Fibroblast of skin of right biceps (primary cell): ENCODE measurements at regions not wholly inside any gene's neighbourhood (a gene's known extent, or its start where the extent isn't known, plus 50 kb on each side); places are given as distances from the start of the nearest gene placed in this dataset.

Source experiments
- DNase-seq: peaks from one replicate; pipeline ENCODE4 v3.0.0-alpha.2; 2013

- DNase-seq: no peak
Observed at GRCh38 chr4:31124008-31124585, 403.9 kb downstream of the PCDH7 start.

GRCh38 chr4:31125061-31125460 is 404.9 kb downstream of the PCDH7 start:
- no peak for DNase-seq

DNA sequence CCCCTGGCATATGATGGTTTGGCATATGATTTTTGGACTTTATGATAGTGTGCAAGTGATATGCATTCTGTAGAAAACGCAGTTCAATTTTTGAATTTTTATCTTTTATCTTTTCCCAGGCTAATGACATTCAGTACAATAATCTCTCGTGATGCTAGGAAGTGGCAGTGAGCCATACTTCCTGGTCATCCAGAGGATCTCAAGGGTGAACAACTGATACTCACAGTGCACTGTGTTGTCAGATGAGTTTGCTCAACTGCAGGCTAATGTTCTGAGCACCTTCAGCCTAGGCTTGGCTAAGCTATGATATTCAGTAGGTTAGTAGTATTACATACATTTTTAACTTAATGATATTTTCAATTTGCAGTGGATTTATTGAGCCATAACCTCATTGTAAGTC is 405.3 kb downstream of the PCDH7 start:
- no peak for DNase-seq

DNA sequence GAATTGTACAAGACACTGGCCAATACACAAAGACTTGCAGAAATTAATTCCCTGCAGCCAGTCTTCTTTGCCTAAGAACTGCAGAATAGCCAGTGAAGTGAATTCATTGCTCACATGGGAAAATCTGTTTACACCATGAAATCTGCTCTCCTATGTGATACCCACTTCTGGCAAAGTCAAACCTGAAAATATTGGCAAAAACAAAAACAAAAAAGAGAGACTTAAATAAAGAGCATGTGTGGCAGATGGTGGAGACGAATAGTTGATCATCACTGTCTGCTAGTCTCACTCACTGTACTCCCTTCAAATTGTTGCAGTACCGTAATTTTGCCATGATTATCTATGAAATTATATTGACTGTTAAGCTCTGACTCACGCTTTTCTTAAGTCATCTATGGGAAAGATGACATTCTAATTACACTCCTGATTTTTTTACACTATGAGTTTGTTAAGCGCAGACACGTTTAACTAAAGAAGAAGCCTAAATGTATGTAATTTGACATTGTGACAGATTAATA is 406.8 kb downstream of the PCDH7 start:
- DNase-seq: no peak

DNA sequence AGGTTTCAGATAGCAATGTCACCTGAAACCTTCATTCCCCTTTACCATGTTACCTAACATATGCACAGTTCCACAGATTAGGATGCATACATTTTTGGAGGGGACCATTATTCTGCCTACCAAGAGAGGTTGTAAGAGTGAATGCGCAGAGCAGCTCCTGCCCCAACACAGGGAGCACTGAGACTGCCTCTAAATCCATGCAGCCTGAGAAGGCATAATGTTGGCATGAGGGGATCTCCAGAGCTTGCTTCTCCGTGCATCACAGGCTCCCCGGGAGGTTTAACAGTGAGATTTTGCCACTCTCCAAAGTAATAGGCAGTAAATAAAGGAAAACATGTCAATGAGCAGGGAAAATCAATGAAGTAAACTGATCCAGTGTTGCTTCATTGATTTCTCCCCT is 410.8 kb downstream of the PCDH7 start:
- DNase-seq: no peak

- no peak for DNase-seq
Observed at GRCh38 chr4:31134720-31135119, 414.6 kb downstream of the PCDH7 start.

- no peak for DNase-seq
Observed at GRCh38 chr4:31139767-31140166, 419.6 kb downstream of the PCDH7 start.

DNA sequence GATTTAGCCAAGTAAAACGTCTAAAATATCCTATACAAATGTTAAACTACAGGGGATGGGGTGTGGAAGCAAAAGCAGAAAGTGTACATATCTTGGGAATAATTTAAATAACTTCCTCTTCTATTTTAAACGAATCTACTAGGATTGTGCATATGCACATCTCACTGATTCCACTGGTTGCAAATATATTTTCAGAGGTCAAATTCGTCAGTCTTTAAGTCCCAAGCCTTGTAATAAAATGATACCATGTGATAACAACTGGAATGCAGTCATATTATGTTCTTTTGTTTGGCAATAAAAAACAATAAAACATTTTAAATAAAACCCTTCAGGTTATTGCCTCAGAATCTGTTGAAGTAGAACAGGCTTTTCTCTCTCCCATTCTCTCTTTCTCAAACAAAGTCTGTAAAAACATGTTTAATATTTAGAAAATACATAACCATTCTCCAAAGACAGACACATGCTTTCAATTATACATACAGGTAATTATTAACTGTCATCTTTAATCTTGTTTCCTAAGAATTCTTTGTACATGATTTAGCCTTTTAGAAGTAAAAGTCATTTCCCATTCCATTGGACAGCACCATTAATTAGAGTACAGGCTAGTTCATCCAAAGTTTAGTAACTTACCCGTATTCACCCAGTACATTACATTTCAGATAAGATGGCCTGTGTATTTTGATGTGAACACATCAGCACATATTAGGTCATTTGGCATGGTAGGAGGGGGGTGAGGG is 421.1 kb downstream of the PCDH7 start:
- DNase-seq: no peak

- no peak for DNase-seq
Observed at GRCh38 chr4:31141832-31142142, 421.6 kb downstream of the PCDH7 start.

- no peak for DNase-seq
Observed at GRCh38 chr4:31146366-31146765, 426.2 kb downstream of the PCDH7 start.

GRCh38 chr4:31148990-31149389 is 428.8 kb downstream of the PCDH7 start:
- no peak for DNase-seq

DNA sequence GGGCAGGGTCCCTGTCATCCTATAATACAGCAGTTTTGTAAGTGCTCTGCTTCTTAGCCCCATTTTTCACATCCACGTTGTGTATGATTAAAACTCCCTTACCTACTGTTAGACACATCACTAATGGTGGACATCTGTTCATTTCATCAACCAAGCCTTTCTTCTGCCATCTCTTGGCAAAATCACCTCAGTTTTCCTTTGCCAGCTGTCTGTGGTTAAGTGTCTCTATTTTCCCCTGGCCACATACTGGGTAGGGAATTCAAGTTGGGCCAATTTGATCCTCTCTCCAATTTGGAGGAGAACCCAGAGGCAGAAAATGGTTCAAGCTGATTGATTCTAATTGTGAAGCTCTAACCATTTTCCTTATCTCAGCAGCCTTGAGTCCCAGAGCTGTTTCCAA is 436.1 kb downstream of the PCDH7 start:
- DNase-seq: no peak

- peak; percentile 1 for DNase-seq
Observed at GRCh38 chr4:31160146-31160545, 440.0 kb downstream of the PCDH7 start.

DNA sequence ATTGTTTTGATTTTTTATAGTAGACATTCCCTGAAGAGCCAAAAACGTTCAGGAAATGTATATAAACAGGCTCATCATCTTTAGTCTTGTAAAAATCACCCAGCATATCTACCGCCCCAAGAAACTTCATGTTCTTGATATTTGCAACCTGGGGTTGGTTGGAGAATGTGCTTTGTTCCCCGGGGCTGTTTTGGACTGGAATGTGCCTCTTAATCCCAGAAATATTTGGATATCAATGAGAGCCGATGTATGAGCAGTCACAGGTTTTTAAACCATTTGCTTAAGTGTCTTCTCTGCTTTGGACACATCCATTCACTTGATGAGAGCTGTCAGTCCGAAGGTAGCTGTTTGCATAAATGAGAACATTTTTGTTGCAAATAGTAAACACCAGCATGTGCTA is 449.7 kb downstream of the PCDH7 start:
- DNase-seq: no peak

DNA sequence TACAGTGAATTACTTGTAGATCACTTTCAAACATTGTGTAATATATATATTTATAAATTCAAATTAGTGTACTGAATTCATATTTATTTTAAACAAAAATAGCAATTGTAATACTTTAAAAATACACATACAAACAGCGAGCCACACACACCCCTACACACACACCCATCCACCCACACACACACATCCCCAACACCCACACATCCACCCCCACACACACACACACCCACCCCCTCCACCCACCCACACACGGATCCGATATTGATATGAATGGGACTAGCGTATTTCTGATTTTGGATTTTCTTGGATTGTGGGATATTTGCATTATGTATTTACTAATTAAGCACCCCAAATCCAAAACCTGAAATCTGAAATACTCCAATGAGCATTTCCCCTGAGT is 451.2 kb downstream of the PCDH7 start:
- DNase-seq: no peak

DNA sequence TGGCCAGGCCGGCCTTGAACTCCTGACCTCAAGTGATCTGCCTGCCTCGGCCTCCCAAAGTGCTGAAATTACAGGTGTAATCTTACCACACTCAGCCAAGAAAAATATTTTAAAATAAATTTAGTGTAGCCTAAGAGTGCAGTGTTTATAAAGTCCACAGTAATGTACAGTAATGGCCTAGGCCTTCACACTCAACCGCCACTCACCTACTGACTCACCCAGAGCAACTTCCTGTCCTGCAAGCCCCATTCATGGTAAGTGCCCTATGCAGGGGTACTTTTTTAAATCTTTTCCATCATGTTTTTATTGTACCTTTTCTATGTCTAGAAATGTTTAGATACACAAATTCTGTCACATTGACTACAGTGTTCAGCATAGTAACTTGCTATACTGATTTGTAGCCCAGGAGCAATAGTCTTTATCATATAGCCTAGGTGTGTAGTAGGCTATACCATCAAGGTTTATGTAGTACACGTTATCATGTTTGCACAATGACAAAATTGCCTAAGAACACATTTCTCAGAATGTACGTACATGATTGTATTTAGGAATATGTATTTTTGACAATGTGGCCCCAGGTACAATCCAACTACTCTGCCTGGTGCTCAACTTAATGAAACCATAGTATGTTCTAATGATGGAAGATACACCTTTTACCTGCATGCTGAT is 455.2 kb downstream of the PCDH7 start:
- no peak for DNase-seq

DNA sequence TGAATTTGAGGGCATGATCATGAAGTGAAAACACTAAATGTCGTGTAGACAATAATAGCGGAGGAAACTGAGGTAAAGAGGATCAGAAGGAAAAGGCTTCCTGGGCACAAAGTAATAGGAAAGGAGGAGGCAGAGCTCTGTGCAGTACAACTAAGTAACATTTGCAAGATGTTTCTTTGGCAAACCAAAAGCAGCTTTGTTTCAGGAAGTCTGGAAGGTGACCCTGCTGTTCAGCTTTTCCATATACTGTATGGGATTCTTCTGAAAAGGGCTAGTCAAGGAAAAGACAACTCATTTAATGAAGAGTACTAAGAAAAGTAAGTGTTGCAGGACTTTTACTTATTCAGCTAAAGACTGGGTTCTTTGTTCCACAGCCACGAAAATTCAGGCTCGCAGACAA is 463.1 kb downstream of the PCDH7 start:
- DNase-seq: no peak

DNA sequence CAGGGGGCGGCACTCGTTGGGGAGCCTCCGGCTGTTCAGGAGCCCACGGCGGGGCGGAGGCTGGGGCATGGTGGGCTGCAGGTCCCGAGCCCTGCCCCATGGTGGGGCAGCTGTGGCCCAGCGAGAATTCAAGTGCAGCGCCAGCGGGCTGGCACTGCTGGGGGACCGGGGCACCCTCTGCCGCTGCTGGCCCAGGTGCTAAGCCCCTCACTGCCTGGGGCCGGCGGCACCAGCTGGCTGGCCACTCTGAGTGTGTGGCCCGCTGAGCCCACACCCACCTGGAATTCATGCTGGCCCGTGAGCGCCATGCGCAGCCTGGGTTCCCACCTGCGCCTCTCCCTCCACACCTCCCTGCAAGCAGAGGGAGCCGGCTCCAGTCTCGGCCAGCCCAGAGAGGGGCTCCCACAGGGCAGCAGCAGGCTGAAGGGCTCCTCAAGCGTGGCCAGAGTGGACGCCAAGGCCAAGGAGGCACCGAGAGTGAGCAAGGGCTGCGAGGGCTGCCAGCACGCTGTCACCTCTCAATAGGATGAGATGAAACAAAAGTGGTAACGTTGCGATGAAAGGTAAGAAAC is 464.9 kb downstream of the PCDH7 start:
- no peak for DNase-seq

- DNase-seq: no peak
Observed at GRCh38 chr4:31187979-31188378, 467.8 kb downstream of the PCDH7 start.

- DNase-seq: no peak
Observed at GRCh38 chr4:31189938-31190337, 469.8 kb downstream of the PCDH7 start.

DNA sequence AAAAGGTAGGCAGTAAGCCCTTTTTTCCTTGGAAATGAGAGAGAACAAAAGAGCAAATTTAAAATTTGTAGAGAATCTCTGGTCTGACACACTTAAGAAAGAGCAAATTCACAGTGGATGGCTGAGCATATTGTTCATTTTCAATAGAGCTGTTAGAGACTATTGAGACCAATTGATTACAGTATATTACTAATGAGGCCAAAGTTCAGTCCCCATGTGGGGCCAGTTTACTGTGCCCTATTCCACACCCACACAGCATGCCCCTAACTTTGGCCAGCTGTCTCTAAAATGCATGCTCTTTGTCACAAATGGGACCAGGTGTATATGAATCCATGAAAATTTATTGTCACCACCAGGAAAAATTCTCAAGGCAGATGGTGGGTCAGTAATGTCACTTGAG is 470.5 kb downstream of the PCDH7 start:
- DNase-seq: no peak

GRCh38 chr4:31192341-31192740 is 472.2 kb downstream of the PCDH7 start:
- no peak for DNase-seq

- no peak for DNase-seq
Observed at GRCh38 chr4:31193521-31193920, 473.4 kb downstream of the PCDH7 start.

GRCh38 chr4:31194823-31195222 is 474.7 kb downstream of the PCDH7 start:
- no peak for DNase-seq
